ENCODE measurements at regions not wholly inside any gene's neighbourhood (a gene's known extent, or its start where the extent isn't known, plus 50 kb on each side); places are given as distances from the start of the nearest gene placed in this dataset.

GRCh38 chr2:137729305-137729704, 235.0 kb upstream of the HNMT start:
- POLR2A ChIA-PET, result no interaction called here
- CTCF ChIA-PET, result no interaction called here

GRCh38 chr2:137737559-137737958, 226.7 kb upstream of the HNMT start:
- POLR2A ChIA-PET, result no interaction called here
- CTCF ChIA-PET, result no interaction called here

GRCh38 chr2:137741784-137742362, 222.4 kb upstream of the HNMT start:
- POLR2A ChIA-PET, result no interaction called here
- CTCF ChIA-PET, result no interaction called here

- POLR2A ChIA-PET, result no interaction called here
- CTCF ChIA-PET, result no interaction called here
Measured at GRCh38 chr2:137747509-137747908, 216.8 kb upstream of the HNMT start.

- CTCF ChIA-PET, result no interaction called here
- POLR2A ChIA-PET, result no interaction called here
Measured at GRCh38 chr2:137748533-137748932, 215.7 kb upstream of the HNMT start.

- ChIA-PET CTCF (interaction anchor here (0.7 kb wide), 1 partner anchor 74 kb away, joined by 3 read pairs; no protein-coding TSS in a partner anchor), POLR2A (no interaction called here)
Measured at GRCh38 chr2:137764646-137765045, 199.6 kb upstream of the HNMT start.

GRCh38 chr2:137769406-137769805, 194.9 kb upstream of the HNMT start:
- ChIA-PET POLR2A (no interaction called here), CTCF (no interaction called here)

- CTCF ChIA-PET, result no interaction called here
- POLR2A ChIA-PET, result no interaction called here
Measured at GRCh38 chr2:137770166-137770565, 194.1 kb upstream of the HNMT start.

- CTCF ChIA-PET, result no interaction called here
- POLR2A ChIA-PET, result no interaction called here
Measured at GRCh38 chr2:137771064-137771463, 193.2 kb upstream of the HNMT start.

- ChIA-PET POLR2A (no interaction called here), CTCF (no interaction called here)
Measured at GRCh38 chr2:137772451-137772850, 191.8 kb upstream of the HNMT start.

- ChIA-PET CTCF (no interaction called here), POLR2A (no interaction called here)
Measured at GRCh38 chr2:137775529-137775928, 188.7 kb upstream of the HNMT start.

- POLR2A ChIA-PET, result no interaction called here
- CTCF ChIA-PET, result interaction anchor here (0.6 kb wide), 1 partner anchor 1944 kb away, joined by 4 read pairs; no protein-coding TSS in a partner anchor
Measured at GRCh38 chr2:137776697-137777096, 187.6 kb upstream of the HNMT start.

- ChIA-PET POLR2A (no interaction called here), CTCF (no interaction called here)
Measured at GRCh38 chr2:137797641-137798040, 166.6 kb upstream of the HNMT start.

GRCh38 chr2:137799600-137799999, 164.7 kb upstream of the HNMT start:
- ChIA-PET POLR2A (no interaction called here), CTCF (no interaction called here)

- POLR2A ChIA-PET, result no interaction called here
Measured at GRCh38 chr2:137800386-137800785, 163.9 kb upstream of the HNMT start.

GRCh38 chr2:137801228-137801627, 163.0 kb upstream of the HNMT start:
- ChIA-PET CTCF (no interaction called here), POLR2A (no interaction called here)

More at GRCh38 chr2:137800386-137800785, 163.9 kb upstream of the HNMT start:
- CTCF ChIA-PET, result no interaction called here

GRCh38 chr2:137802038-137802437, 162.2 kb upstream of the HNMT start:
- ChIA-PET POLR2A (no interaction called here), CTCF (no interaction called here)

- CTCF ChIA-PET, result no interaction called here
- POLR2A ChIA-PET, result no interaction called here
Measured at GRCh38 chr2:137806068-137806805, 158.0 kb upstream of the HNMT start.

GRCh38 chr2:137809252-137809651, 155.0 kb upstream of the HNMT start:
- POLR2A ChIA-PET, result no interaction called here

GRCh38 chr2:137809837-137810236, 154.4 kb upstream of the HNMT start:
- POLR2A ChIA-PET, result no interaction called here
- CTCF ChIA-PET, result no interaction called here

More at GRCh38 chr2:137809252-137809651, 155.0 kb upstream of the HNMT start:
- CTCF ChIA-PET, result no interaction called here

GRCh38 chr2:137812517-137812916, 151.8 kb upstream of the HNMT start:
- CTCF ChIA-PET, result no interaction called here
- POLR2A ChIA-PET, result no interaction called here

- ChIA-PET POLR2A (no interaction called here), CTCF (no interaction called here)
Measured at GRCh38 chr2:137813176-137813575, 151.1 kb upstream of the HNMT start.
